ENCODE measurements at regions not wholly inside any gene's neighbourhood (a gene's known extent, or its start where the extent isn't known, plus 50 kb on each side); places are given as distances from the start of the nearest gene placed in this dataset.

DNA sequence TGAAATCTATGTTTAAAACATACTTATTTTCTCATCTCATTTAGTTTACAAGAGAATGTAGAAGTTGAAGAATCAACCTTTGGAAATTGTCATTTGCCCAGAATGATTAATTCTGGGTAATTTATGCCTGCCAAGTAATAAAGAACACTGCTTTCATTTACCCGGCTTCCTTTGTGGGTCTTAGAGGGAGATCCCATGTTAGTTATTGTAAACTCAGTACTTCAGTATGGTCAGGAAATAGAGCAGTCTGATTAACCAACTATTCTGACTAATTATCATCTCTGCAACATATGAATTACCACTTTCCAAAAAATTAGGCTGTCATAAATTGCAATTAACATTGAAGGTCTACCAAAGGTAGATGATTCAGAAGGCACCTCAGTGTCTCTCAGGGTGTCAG is 324.5 kb downstream of the HNRNPD start:
- no peak overlapping the region for H3K4me3 ChIP-seq (ENCODE audit: extremely low read depth in 1 of 4, insufficient read depth in 2 of 4, low read depth in 3 of 4, low read length in 4 of 4)
- no peak overlapping the region for H3K23ac ChIP-seq (ENCODE audit: insufficient read length)
- no peak overlapping the region for H2AFZ ChIP-seq (ENCODE audit: low read length)
- H3K18ac ChIP-seq (ENCODE audit: extremely low read depth, low read length), result no peak overlapping the region
- H3K14ac ChIP-seq (ENCODE audit: insufficient read length), result no peak overlapping the region
- H2BK120ac ChIP-seq (replicated peaks; ENCODE audit: low read depth, low read length), result no peak overlapping the region
- H3K4me1 ChIP-seq (replicated peaks in 1 of 4; ENCODE audit: control insufficient read depth in 3 of 4, insufficient read depth in 4 of 4, low read length in 3 of 4), result peaks cover 0 to 3% (median 0%) of the 10 kb centered on the region in 4 experiments; a peak in 1 of 7 replicates
- ChIA-PET POLR2A (ENCODE audit: partially characterized antibody) (no interaction called here), CTCF (ENCODE audit: partially characterized antibody) (interaction anchor here (0.9 kb wide), 2 partner anchors 9 to 12 kb away, joined by 3 read pairs; no protein-coding TSS in a partner anchor)
- H4K91ac ChIP-seq (replicated peaks; ENCODE audit: insufficient read length, low read length), result no peak overlapping the region
- no peak overlapping the region for H2BK20ac ChIP-seq (ENCODE audit: low read length)
- H3K79me2 ChIP-seq (ENCODE audit: control insufficient read depth in 1 of 2, insufficient read depth in 2 of 2, low read length in 2 of 2), result no peaks in the 10 kb centered on the region
- H3K27ac ChIP-seq (ENCODE audit: low read depth, low read length), result no peak overlapping the region
- H3K9me3 ChIP-seq (ENCODE audit: insufficient read depth in 2 of 2, low read depth in 1 of 2, low read length in 1 of 2), result no peaks in the 10 kb centered on the region
- no peak overlapping the region for H3K56ac ChIP-seq (replicated peaks; ENCODE audit: insufficient read length, low read depth, low read length)
- no peak overlapping the region for H4K8ac ChIP-seq (ENCODE audit: extremely low read depth, insufficient read depth, low read length)
- no peak overlapping the region for H3K4ac ChIP-seq (replicated peaks; ENCODE audit: insufficient read length, low read depth, low read length)
- H4K20me1 ChIP-seq (replicated peaks in 1 of 2; ENCODE audit: control insufficient read depth in 1 of 2, insufficient read depth in 2 of 2, low read length in 2 of 2), result no peaks in the 10 kb centered on the region
- H3K4me2 ChIP-seq (ENCODE audit: insufficient read depth in 1 of 2, low read depth in 2 of 2, low read length in 2 of 2), result no peak overlapping the region
- no peak for FAIRE-seq
- H3K23me2 ChIP-seq (ENCODE audit: low read depth, low read length), result peaks cover 2% of the 10 kb centered on the region; the same call in 1 of the 2 replicates
- no peak overlapping the region for H2BK5ac ChIP-seq (ENCODE audit: low read depth, low read length)
- 75% methylated on average over 1 of the region's 1 CpG; no CpG with 5 or more reads in 1 of the 2 experiments for WGBS, 2 experiments (ENCODE audit: extremely low coverage in 1 of 2, insufficient coverage in 1 of 2, insufficient read length in 1 of 2, insufficient replicate concordance in 2 of 2, low coverage in 1 of 2, low lambda C conversion rate in 2 of 2, missing lambda C conversion rate in 1 of 2)
- peaks cover 0 to 3% (median under 1%) of the 10 kb centered on the region in 4 experiments; a peak in 2 of 7 replicates for H3K27me3 ChIP-seq (replicated peaks in 1 of 4; ENCODE audit: control insufficient read depth in 3 of 4, extremely low read depth in 1 of 4, insufficient read depth in 3 of 4, low read length in 3 of 4)
- DNase-seq (ENCODE audit: low read depth in 1 of 2, low spot score in 2 of 2), result no peak
- H3K79me1 ChIP-seq (ENCODE audit: low read depth, low read length), result no peaks in the 10 kb centered on the region
- H4K5ac ChIP-seq (ENCODE audit: insufficient read length, low read depth, low read length), result no peak overlapping the region
- no peak overlapping the region for H2AK5ac ChIP-seq (ENCODE audit: low read depth, low read length)
- H3K9ac ChIP-seq (replicated peaks in 1 of 4; ENCODE audit: extremely low read depth in 1 of 4, low read depth in 3 of 4, low read length in 3 of 4), result no peak overlapping the region
- no peak overlapping the region for H2BK12ac ChIP-seq (ENCODE audit: low read depth, low read length)
- no peak overlapping the region for H2BK15ac ChIP-seq (ENCODE audit: low read length)
- no peaks in the 10 kb centered on the region; a peak in 1 of 8 replicates for H3K36me3 ChIP-seq (ENCODE audit: control insufficient read depth in 2 of 4, insufficient read depth in 4 of 4, low read length in 3 of 4)
- TF ChIP-seq, protein P1, sequence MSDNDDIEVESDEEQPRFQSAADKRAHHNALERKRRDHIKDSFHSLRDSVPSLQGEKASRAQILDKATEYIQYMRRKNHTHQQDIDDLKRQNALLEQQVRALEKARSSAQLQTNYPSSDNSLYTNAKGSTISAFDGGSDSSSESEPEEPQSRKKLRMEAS (IDR thresholded peaks at IDR 0.05), result no peak
- TF ChIP-seq SP4 (IDR thresholded peaks at IDR 0.05; ENCODE audit: low read length), result no peak
- TF ChIP-seq MAFK (IDR thresholded peaks at IDR 0.05; ENCODE audit: low read depth, low read length), result no peak
- no peak for TF ChIP-seq CBX8 (IDR thresholded peaks at IDR 0.05; ENCODE audit: borderline replicate concordance, low read depth, low read length)
- no peak for TF ChIP-seq SUZ12 (IDR thresholded peaks at IDR 0.05; ENCODE audit: low read length)
- no peak for TF ChIP-seq HDAC2 (IDR thresholded peaks at IDR 0.05; ENCODE audit: borderline replicate concordance in 1 of 2, low read depth in 2 of 2, low read length in 2 of 2)
- TF ChIP-seq CEBPB (IDR thresholded peaks at IDR 0.05; ENCODE audit: low read depth, low read length), result no peak
- no peak for TF ChIP-seq SIN3A (conservative IDR thresholded peaks at IDR 0.05 in 1 of 2, IDR thresholded peaks at IDR 0.05 in 1 of 2; ENCODE audit: low read depth in 1 of 2, low read length in 2 of 2)
- no peak for TF ChIP-seq SIRT6 (IDR thresholded peaks at IDR 0.05; ENCODE audit: low read length)
- TF ChIP-seq GABPA (IDR thresholded peaks at IDR 0.05; ENCODE audit: borderline replicate concordance, insufficient read depth, low read length), result no peak
- TF ChIP-seq FOSL1 (IDR thresholded peaks at IDR 0.05; ENCODE audit: insufficient read depth, low read depth, low read length), result no peak
- no peak for TF ChIP-seq PHF8 (conservative IDR thresholded peaks at IDR 0.05; ENCODE audit: low read depth, low read length)
- TF ChIP-seq EP300 (IDR thresholded peaks at IDR 0.05; ENCODE audit: borderline replicate concordance in 1 of 2, low read depth in 2 of 2, low read length in 2 of 2), result no peak
- TF ChIP-seq RXRA (IDR thresholded peaks at IDR 0.05; ENCODE audit: insufficient read depth, low read depth, low read length), result no peak

Measured in H1 (cell line).